GM21367 (cell line): ENCODE measurements at regions not wholly inside any gene's neighbourhood (a gene's known extent, or its start where the extent isn't known, plus 50 kb on each side); places are given as distances from the start of the nearest gene placed in this dataset.
"Not testable (repeated sequence)": the region's sequence is repeated elsewhere in the genome, so short reads cannot be mapped to it uniquely, and the experiment has no call there.

ENCODE experiments used
- ATAC-seq: cut with Tn5 transposase; IDR thresholded peaks from one replicate; pipeline ENCODE4 v1.9.1; 2021; ENCODE audit not compliant: unreplicated experiment

DNA sequence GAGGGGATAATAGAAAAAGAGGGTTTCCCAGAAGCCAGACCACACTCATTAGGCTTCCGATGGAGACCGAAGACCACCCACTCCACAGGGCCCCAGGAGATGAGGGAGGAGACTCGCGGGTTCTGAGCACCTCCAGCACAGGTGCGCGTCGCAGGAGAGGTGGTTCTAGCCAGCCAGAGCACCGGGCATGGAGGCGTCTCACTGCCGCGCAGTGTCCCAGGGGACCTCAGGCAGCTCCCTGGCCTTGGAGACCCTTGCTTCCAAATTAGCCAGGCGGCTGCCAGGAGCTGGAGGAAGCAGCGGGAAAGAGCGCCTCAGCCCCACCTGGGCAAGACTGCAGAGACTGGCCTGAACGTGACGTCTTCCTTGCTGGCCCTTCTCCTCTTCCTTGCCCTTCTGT, 115.4 kb upstream of the FBXL7 start:
- ATAC-seq = no peak

DNA sequence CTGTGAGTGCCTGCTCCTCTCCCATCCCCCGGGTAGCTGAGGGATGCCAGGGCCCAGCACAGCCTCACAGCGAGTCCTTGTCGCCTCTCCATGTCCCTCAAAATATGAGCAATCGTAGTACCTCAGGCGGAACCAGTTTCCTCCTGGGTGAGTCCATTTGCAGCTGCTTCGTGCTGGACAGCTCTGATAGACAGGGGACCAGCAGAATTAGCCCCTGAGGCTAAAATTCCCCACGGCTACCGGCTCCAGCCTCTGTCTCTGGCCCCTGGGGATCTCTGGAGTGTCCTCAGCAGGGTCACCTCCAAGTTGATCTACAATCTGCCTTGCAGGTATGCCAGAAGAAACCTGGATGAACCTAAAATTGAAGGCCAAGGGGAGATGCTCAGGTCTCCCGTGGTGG, 115.8 kb upstream of the FBXL7 start:
- no peak for ATAC-seq

DNA sequence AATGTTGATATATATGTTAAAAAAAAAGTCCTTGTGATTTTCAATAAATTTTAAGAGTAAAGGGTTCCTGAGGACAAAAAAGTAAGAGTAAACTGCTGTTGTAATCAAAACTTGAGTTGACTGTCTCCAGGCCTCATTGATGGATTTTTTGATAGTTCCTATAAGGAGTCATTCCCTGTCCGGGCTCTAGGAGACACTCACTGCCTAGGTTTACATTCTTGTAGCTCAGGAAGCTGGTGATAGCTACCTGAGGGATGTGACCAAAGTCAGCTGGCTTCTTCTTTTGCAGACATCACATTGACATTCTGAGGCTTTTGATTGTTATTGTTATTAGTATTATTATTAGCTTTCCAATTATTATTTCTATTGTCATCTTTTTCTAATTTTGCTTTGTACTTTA, 116.5 kb upstream of the FBXL7 start:
- ATAC-seq = no peak

DNA sequence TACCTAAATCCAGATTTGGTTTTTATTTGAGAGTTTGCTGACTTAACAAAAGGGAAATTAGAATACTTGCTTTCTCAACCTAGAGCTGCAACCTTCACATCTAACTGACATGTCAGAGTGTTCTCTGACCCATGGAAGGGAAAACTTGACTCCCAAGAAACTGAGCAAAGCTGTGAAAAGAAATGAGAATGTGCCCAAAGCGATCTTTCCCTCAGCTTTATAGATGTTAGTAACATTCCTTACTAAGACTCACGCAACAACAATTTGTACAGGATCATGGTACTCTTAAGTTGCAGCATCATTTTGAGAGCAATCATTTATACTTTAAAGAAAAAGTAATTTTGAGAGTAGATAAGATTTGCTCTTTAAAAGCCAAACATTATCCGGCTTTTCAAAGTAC, 117.0 kb upstream of the FBXL7 start:
- ATAC-seq = no peak

DNA sequence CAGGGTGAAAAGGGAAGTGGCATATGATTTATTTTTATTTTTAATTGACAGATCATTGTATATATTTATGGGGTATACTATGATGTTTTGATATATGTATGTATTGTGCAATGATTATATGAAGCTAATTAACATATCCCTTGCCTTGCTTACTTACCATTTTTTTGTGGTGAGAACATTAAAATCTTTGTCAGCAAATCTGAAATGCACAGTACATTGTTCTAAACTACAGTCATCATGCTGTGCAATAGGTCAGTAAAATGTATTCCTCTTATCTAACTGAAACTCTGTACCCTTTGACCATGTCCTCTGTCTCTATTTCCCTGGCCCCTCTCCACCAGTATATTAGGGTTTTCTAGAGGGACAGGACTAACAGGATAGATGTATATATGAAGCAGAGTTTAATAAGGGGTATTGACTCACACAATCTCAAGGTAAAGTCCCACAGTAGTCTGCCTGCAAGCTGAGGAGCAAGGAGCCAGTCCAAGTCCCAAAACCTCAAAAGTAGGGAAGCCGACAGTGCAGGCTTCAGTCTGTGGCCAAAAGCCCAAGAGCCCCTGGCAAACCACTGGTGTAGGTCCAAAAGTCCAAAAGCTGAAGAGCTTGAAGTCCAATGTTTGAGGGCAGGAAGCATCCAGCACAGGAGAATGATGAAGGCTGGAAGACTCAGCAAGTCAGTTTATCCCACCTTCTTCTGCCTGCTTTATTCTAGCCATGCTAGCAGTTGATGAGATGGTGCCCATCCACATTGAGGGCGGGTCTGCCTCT, 122.2 kb upstream of the FBXL7 start:
- no peak for ATAC-seq

DNA sequence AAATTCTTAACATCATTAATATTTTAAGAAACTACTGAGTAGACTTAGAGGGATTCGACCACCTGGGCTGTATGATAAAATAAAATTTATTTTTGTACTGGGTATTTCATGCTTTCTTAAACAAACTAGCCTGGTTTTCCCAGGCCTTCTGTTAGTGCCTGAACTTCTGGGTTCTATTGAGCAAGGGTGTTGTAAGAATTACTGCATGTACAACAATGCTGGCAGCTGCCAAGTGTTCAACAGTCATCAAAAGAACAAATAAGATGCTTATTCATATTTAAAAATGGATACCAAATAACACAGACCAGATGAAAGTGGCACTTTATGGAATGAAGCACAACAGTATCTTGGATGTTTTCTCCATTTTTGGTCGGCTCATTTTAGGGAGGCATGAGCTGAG, 123.2 kb upstream of the FBXL7 start:
- no peak for ATAC-seq

DNA sequence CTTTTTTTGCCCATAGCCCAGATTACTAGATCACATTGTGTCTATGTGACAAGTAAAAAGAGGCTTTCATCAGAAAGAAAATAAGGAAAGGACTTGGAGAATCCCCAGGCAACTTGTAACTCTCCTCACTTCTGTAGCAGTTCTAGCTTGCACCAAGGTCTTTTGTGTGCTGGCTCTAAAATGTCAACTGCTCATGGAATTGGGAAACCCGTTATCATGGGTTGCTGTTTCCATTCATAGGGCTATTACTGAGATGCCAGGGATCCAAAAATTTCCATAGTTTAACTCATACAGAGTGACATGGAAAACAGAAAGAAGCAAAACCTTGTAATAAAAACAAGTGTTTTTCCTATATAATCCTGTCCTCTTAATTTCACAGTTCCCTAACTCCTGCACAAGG, 123.9 kb upstream of the FBXL7 start:
- no peak for ATAC-seq

DNA sequence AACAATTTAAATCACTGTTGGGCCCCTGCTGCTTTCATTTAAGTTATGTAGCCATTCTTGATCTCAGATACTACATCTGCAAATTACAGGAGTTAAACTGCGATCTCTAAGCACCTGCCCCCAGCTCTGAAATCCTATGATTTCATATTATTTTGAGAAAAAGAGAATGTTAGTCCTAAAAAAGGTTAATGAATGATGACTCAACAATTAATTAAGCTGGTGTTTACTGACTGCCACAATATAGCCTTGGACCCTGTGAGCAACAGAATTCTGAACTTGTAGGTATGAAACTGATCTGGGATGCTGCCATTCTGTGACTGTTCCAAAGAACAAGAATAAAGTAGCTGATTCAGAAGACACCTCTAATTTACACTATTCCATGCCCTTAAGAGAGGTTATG, 124.4 kb upstream of the FBXL7 start:
- no peak for ATAC-seq

DNA sequence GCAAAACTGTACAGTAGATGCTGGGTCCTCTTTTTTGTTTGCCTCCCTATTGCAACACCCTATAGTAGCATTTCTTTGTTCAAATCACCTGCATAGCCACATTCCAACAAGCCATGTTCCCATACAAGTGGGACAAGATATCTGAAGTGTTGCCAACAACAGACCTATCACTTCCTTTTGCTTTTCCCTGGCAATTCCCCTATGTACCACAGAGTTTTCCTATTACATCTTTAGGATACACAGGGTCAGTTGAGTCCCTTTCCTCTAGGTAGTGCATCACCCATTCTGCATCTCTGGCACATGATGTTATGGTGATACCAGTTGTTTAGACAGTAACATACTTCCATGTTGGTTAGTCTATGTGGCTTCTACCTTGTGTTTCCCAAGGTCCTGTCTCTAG, 125.1 kb upstream of the FBXL7 start:
- ATAC-seq = no peak

DNA sequence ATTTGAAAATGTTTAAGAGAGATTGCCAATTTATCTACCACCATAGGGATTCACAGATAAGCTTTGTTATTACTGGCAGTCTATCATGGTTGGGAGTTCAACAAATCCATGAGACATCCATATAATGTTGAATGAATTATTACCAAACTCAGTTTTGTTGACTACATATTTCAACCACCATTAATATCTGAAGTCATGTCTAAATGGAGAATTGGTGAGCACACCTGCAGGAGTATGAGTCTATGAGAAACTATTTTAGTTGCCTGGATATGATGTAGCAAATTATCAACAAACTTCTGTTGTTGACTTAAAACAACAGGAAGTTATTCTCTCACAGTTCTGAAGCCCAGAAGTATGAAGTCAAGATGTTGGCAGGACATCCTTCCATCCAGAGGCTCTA, 126.8 kb upstream of the FBXL7 start:
- ATAC-seq = no peak

DNA sequence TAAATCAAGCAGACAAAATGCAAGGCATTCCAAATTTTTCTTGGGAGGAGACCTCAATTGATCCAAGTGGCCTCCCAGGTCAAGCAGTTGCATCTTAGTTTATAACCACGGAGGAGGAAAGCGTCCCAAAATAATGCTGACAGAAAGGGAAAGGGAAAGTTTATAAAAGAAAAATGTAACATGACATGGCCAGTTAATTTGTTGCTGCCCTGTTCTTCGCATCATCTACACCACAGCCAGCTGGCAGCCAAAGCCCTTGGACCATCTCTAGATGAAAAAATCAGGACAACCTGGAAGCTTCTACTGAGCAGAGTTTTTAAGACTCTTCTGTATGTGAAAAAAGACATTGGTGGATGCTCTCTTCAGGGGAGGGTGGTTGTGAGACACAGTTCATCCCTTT, 128.8 kb upstream of the FBXL7 start:
- ATAC-seq = no peak

DNA sequence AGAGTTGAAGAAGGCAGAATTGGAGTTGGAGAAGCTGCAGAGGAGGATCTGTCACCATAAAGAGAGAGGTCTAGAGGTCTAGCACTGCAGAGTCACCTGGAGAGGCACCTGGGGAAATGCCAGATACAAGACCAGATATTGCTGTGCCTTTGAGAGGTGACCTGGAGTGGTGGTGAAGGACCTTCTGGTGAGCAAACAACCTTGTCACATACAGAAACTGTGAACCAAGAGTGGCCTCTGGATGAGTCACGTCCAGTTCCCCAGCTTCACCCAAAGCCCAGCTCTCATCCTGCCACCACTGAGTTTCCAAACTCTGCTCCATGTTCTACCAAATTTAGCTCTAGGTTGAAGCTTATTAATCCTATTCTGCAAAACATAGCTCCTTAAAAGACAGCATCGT, 131.1 kb upstream of the FBXL7 start:
- no peak for ATAC-seq

DNA sequence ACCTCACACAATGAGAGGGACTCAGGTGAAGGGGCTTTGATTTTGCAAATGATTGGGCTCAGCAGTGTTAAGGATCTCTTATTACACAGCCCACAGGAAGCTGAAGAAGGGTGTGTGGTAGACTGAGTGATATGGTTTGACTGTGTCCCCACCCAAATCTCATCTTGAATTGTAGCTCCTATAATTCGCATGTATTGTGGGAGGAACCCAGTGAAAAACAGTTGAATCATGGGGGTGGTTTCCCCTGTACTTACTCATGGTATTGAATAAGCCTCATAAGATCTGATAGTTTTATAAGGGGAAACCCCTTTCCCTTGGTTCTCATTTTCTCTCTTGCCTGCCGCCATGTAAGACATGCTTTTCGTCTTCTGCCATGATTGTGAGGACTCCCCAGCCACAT, 132.5 kb upstream of the FBXL7 start:
- ATAC-seq = no peak

DNA sequence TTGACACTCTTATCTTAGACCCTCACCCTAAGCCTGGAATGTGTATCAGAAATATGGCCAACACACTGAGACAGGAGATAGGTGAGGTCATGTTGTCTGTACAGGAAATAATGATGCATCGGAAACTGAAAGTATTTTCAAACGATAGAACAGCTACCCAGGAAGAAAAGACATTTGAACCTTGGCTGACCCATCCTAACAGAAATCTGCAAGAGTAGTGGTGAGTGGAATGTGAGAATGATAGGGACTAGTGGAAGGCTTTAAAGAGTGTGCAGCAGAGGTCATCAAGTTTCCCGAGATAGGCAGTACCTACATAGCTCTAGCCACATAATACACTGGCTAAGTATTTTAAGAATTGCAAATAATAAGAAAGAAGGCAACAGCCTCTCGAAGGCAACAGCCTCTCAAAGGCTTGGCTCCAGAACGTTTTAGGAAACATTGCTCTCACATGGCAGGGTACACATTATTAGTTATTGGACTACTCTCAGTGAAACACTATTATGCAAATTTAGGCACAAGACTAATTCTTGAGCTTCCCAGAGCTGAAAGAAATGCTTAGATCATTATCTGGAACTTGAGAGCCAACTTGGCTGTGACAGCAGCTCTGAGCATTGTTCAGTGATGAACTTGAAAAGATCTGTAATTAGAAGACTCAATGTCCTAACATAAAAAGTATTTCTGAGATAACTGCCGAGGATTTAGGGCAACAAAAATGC, 133.1 kb upstream of the FBXL7 start:
- no peak for ATAC-seq

DNA sequence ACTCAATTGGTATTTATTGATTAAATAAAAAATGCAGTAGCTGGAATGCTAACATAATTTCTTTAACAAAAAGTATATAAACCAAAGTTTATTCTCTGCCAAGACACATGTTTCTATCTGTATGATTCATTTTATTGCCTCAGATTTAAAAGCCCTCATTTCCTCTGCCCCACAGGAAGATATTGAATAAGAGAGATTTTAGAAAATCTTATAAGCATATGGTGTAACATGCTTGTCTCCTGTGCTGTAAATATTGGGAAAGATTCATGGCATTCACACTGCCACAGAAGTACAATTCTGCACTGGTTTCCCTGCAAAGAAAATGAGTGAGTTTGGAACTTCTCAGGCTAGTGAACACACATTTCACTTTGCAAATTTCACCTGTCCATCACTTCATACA, 134.9 kb upstream of the FBXL7 start:
- ATAC-seq = no peak

DNA sequence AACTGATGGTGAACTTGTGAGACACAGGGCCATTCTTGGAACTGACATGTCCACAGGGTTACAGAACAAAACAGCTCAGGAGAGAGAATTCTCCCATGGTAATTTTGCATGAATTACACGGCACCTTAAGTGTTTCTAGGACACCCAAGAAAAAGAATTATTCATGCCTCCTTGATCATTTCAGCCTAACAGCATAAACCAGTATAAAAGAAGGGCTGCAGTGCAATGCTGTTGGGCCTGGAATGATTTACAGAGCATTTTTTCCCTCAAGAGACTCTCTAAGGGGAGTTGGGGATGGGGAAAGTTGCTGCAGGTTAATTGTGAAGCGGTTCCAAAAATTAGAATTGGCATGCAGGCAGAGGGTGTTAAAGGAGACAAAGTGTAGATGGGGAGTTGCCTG, 136.4 kb upstream of the FBXL7 start:
- ATAC-seq = no peak

DNA sequence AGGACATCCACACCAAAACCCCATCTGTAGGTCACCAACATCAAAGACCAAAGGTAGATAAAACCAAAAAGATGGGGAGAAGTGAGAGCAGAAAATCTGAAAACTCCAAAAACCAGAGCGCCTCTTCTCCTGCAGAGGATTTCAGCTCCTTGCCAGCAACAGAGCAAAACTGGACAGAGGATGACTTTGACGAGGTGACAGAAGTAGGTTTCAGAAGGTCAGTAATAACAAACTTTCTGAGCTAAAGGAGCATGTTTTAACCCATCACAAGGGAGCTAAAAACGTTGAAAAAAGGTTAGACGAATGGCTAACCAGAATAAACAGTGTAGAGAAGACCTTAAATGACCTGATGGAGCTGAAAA, 142.9 kb upstream of the FBXL7 start:
- not testable (repeated sequence) for ATAC-seq

DNA sequence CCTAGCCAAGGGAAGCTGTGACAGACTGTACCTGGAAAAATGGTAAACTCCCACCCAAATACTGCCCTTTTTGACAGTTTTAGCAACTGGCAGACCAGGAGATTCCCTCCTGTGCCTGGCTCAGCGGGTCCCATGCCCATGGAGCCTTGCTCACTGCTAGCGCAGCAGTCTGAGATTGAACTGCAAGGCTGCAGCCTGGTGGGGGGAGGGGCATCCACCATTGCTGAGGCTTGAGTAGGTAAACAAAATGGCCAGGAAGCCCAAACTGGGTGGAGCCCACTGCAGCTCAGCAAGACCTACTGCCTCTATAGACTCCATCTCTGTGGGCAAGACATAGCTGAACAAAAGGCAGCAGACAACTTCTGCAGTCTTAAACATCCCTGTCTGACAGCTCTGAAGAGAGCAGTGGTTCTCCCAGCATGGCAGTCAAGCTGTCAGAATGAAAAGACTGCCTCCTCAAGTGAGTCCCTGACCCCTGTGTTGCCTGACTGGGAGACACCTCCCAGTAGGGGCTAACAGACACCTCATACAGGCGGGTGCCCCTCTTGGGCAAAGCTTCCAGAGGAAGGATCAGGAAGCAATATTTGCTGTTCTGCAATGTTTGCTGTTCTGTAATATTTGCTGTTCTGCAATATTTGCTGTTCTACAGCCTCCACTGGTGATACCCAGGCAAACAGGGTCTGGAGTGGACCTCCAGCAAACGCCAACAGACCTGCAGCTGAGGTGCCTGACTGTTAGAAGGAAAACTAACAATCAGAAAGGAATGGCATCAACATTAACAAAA, 143.5 kb upstream of the FBXL7 start:
- not testable (repeated sequence) for ATAC-seq

DNA sequence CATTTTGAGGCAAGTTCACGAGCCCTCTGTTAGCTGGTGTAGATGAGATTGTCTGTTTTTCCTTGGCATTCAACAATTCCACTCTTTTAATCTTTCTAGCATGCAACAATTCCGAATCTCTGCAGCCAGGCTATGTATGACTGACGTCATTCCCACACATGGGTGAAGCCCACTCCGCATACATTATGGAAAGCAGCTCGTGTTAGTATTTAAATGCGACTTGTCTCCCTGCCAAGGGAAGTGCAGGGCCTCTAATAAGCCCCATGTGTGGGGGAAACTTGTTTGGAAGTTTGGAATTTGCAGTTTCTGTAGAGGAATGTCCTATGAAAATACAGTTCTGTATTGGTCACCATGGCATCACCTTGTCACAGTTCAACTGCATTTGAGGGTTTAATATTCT, 146.0 kb upstream of the FBXL7 start:
- no peak for ATAC-seq

DNA sequence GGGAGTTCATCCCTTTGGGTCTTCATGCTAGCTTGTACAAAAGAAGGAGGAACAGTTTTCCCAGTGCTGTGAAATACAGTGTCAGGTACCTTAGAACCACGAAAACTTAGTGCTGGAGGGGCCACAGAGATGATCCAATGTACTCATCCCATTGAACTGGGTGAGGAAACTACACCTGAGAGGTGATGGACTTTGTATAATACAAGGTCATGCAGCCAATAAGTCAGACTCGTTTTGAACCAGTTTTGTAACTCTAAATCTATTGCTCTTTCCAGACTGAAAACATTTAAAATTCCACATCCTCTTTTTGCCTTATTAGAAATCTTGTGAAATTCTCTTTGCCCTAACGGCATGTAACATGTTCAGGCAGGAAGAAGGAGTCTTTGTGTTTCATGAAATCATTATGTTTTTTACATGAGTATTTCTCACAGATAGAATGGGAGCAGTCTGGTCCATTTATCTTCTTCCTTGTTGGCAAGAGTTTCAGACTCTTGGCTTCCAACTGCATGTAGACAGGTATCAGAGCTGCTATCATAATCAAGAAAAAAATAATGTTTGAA, 146.8 kb upstream of the FBXL7 start:
- ATAC-seq = no peak

DNA sequence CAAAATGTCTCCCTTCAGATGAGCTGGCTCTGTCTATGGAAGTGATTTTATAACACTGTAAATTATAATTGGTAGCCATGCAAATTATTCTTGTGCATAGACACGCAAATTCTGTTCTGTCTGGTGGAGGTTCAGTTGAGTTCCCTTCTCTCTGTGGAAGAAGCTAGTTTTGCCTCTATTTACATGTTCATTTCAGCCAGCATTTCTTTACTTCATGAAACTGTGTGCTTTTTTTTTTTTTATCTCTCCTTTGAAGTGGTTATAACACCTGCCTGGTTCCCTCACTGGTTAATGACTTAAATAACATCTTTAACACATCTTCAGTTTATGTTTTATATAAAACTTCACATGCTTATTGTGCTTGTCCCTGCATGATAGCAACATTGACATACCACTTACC, 149.4 kb upstream of the FBXL7 start:
- ATAC-seq = no peak

DNA sequence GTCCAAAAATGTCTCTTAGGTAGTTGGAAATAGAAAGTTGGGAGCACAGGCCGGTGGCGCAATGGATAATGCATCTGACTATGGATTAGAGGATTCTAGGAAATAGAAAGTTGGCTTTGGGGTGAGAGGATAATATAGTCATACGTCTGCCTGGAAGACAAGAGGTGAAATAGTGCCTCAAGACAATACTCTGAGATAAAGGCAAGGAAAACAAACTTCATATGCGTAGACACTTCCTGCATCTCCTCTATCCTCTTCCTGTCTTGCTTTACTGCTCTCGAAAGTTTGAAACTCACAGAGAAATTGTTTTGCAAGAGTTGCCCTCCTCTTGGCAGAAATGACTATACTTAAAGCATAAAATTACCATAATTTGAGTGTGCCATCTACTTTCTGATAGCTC, 153.2 kb upstream of the FBXL7 start:
- no peak for ATAC-seq
